ENCODE measurements at regions not wholly inside any gene's neighbourhood (a gene's known extent, or its start where the extent isn't known, plus 50 kb on each side); places are given as distances from the start of the nearest gene placed in this dataset.

DNA sequence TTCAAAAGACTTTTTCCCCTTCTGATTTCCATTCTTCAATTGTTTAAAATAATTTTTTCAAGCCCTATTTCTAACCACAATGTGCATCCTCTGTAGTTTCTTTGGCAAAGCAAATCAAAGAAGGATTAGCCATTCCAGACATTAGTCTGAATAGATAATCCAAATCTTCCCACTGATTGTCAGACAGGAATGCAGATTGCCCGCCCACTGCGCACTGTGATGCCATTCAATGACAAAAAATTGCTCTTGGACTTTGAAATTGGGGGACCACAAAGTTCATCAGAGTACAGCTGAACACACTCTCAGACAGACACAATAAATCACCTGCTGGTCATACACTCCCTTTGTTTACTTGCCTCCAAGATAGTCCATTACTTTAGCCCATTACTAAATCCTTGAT is 216.5 kb upstream of the DKK2 start:
- DNase-seq (ENCODE audit: low read depth, low spot score): no peak

DNA sequence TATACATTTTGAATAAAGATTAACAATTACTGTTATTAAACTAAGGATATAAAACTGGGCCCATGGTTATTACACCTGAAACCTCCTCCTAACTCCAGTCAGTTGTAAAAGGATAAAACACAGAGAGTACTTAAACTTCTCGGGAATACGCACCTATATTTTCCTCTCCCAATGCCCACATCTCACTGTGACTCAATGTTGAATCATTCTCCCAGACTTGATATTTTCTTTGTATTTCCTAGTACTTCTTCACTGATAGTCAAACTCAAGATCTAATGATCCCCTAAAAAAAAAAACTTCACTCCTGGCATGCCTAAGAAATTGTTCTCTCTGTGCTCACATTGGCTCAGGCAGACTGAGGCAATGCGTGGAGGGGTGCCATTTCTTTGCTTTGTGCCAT is 212.5 kb upstream of the DKK2 start:
- DNase-seq (ENCODE audit: low read depth, low spot score): no peak

DNA sequence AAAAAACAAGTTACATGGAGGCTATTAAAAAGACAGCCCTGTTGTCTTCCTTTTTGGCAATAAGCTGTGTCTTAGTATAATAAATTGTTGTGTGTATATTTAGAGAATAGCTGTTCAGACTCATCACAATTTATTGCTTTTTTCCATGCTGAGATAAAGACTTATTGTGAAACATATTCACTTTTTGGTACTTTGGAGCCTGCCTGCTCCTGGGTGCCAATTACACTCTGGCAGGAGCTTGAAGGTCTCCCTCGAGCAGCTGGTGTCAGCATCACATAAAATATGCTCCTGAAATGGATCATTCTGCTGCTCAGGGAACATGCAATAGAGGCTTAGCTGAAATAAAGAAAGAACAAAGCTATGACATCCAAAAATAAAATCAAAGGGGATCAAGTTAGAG is 211.6 kb upstream of the DKK2 start:
- no peak for DNase-seq (ENCODE audit: low read depth, low spot score)

DNA sequence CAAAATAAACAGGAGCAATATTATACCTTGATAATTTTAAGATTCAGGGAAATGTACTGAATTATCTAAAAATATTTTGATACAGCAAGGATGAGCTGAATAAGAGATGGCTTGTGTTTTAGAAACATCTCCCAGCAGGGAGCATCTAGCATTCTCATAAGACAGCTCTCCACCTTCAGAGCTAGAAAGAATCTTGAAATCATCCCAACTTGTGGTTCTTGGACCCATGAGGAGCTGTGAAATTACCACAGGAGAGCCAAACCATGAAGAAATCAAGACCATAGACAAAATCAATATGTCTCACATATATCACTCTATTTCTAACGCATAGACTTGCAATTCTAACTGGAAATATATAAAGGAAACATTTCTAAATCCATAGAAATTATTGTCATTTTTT is 210.6 kb upstream of the DKK2 start:
- no peak for DNase-seq (ENCODE audit: low read depth, low spot score)

DNA sequence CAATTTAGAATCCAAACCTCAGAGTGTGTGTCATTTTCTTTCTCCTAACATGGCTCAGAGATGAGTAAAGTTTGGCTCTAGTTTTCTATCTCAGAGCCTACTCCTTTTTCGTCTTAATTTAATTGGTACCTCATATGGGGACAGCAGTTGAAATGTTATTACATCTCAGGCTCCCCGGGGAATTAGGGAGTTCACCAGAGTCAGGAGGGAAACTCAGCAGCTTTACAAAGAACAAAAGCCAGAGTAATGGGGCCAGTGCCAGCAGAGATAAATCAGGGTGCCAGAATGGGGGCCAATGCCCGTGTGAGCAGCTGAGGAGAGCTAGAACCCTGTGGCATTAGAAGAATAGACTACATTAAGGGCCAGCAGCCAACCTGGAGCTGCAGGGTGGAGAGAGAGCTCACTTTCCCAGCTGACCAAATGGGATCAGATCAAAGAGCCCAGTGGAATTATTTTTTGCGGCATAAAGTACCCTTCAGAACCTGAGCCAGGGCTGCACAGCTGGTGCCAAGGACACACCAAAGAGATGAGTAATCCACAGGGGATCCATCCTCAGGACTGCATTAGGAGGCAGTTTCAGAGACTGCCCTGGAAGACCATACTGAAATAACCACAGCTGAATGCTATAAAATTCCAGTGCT is 207.1 kb upstream of the DKK2 start:
- no peak for DNase-seq (ENCODE audit: low read depth, low spot score)

DNA sequence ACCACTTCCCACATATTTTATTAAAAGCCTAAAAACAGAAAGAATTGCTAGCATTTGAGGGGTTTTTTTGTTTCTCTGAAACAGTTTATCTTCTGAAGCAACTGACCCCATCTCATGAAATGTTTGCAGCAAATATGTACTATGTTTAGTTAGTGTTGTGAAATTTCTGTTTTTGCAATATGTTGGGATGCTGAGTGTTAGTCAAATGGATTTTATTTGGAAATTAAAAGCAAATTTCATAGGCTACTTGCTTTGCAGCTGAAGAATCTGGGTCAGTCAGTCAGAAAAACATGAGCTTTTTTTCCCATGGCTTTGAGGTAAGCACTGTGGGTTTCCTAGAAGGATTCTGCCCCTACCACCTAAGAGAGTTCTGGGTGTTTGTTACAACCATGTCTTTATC is 184.9 kb upstream of the DKK2 start:
- no peak for DNase-seq (ENCODE audit: low read depth, low spot score)

DNA sequence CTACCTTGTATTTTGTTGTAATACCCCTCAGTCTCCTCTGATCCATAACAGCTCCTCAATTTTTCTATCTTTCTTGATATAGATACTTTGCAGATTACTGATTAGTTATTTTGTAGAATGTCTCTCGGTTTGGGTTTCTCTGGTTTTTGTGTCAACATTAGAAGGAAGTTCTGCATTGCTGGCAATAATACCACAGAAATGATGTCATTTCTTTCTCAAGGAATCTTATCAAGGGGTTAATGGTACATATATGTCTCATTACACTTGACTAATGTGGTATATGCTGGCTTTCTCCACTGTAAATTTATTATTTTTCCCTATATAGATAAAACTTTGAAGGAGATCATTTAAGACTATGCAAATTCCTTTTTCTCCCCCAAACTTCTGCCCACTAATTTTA is 183.6 kb upstream of the DKK2 start:
- DNase-seq (ENCODE audit: low read depth, low spot score): no peak

DNA sequence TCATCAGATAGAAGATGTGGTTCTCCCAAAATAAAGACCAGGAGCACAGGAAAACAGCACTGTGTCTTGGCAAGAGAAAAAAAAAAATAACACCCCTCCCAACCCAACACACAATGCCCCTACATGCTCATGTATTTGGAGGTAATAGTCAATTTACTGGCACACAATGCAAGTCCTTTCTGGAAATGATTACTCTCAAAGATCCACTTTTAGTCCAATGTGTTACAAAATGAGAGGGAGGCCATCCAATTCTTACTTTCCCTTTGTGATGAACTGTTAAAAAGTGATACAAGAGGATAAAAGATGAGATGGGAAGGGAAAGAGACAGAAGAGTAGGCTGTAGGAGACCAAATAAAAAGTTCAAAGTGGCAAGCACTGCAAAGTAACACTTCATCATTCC is 180.3 kb upstream of the DKK2 start:
- no peak for DNase-seq (ENCODE audit: low read depth, low spot score)

DNA sequence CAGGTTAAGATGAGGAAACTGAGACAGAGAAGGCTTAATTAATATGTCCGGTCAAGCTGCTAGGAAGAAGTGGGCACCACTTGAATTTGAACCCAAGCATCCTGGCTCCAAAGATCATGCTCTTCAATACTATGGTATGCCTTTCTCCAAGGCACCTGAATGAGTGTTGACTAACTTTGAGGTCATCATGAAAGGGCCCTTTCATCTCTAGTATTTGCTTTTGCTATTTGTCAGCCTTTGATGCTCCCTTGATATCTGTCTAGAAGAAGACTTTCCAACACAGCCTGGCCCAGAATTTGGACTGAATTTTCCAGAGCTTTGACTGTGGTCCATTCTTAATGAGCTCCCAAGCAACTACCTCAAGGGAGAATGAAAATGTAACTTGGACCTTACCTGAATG is 179.1 kb upstream of the DKK2 start:
- no peak for DNase-seq (ENCODE audit: low read depth, low spot score)

DNA sequence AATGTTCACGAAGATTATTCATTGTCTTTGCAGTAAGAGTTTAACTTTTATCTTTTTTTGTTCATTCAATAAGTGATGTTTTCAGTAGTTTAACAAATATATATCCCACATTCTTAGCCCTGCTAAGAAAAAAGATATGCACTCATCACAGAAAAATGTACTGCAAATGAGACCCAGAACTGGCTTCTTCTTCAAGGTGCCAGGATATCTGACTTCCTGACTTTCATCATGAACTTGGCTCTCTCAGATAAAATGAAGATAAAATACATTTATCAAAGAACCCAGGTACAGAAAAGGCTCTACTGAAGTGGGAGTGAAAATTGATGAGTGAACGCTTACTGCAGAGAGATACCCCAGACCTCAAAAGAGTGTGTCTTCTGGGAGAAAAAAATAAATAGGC is 177.8 kb upstream of the DKK2 start:
- no peak for DNase-seq (ENCODE audit: low read depth, low spot score)

DNA sequence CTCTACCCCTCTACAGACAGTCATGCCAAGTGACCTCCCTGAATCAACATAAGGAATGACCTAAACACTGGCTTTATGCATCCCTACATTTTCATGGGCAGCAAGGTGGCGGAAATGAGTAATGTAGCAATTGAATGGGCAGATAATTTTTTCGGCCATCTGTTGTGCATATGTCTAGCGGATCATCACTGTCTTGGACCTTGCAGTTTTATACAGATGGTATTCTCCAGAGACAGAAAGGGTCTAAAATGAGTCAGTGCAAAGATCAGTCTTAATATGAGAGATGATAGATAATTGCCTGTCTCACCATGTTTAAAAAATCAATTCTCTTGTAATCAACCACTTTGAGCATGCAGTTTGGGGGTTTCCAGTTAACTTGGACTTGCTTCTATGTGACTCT is 177.3 kb upstream of the DKK2 start:
- no peak for DNase-seq (ENCODE audit: low read depth, low spot score)

DNA sequence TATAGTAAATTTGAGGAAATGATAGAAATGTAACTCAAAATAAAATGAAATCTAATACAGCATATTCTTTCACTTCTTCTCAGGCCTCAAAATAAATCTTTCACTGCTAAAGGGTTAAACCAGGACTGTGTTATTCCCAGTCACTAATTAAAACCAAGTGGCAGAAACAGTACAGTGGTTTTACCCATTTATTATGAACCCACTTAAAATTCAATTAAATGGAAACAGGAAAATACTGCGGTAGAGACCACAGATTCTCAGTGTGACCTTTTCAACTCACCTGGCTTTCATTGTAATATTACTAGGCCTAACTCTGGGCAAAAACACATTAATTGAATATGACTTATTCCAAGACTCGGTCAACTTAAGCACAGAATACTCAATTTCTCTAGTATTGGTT is 176.5 kb upstream of the DKK2 start:
- no peak for DNase-seq (ENCODE audit: low read depth, low spot score)

DNA sequence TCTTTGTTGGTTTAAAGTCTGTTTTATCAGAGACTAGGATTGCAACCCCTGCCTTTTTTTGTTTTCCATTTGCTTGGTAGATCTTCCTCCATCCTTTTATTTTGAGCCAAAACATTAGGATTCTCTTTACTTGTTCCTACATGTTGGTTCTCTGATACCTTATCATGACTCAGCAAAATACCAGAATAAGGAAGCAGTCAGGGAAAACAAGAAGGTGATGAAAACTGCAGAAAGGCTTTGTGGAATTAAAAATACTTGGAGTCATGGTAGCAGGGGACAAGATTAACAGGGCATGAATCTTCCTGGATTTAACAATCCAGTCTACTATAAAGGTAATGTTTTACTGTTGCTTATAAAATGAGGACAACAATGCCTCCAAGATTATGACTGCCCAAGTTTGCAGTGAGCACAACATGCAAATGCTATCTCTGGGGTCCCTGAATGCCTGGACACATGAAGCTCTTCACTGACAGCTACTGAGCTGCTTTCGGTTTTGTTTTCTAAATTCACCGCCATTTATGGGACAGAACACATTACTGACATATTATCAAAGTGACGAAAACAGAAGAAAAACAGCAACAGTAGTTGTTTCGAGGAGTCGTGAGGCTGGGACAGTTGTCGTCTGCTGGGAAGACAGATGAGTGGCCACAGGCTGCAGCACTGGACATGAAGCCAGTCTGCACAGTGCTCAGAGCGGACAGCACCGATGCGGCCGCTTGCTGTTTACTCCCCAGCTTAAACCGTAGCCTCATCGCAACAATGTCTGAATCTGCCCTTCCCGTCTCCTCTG is 174.5 kb upstream of the DKK2 start:
- DNase-seq (ENCODE audit: low read depth, low spot score): no peak

DNA sequence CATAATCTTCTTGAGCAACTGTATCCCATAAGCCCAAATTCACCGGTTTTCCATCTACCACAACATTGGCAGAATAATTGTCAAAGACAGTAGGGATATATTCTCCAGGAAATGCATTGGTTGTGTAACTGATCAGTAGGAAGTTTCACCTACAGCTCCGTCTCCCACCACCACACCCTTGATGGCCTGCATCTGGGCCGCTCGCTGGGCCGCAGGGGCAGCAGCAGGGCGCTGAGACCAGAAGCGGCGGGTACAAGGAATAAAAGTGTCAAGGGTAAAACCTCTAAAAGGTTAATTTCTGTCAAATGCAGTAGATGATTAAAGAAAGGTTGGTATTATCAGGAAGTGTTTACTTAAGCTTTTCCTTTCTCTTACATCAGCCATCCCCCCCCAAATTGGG is 167.6 kb upstream of the DKK2 start:
- no peak for DNase-seq (ENCODE audit: low read depth, low spot score)

DNA sequence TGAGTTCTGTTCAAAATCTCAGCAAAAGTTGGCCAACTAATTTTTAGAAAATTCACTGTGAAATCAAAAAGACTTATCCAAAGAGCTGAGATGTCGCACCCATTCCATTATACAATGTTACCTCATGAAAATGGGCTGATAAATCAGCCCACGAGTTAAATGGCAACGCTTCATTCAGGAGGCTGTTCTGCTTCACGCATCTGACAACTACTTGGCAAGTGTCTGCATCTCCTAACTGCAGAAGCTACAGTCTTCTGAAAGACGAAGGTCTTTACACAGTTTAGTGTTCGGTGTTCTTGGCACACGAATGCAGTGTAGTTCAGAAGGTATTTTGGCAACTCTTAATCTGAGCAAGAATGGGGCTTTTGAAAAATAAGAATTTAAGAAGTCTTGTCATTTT is 166.6 kb upstream of the DKK2 start:
- no peak for DNase-seq (ENCODE audit: low read depth, low spot score)

DNA sequence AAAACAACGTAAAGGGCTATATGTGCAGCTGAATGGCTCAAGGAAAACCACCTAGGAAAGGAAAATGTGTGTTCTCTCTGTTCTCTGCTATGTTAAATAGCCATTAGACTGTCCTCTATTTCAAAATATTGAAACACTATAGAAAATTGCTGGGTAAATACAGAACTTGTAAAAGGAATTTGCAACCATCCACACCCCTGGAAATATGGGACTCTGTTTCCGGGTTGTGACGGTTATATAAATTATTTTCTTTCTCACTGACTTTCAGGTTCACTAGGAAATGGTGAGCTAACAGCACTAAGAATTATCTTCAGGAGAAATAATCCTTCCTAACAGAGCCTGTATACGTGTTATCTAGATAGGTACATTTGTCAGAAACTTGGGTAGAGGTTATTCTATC is 161.0 kb upstream of the DKK2 start:
- DNase-seq (ENCODE audit: low read depth, low spot score): no peak

DNA sequence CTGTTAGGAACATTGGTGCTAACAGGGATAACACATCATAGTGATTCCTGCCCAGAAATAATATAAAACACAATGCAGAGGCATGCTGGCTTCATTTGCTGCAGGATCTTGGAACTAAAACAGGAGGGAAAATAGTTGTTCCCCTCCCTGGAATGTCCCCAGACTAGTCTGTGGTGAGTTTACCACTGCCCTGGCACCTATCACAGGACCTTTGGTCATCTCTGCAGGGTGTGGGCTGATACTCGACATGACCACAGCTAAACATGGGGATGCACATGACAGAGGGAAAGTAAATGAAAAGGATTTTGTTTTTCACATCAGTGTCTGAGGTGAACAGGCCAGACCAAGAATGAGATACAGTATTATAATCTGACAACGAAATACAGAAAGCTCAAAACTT is 160.2 kb upstream of the DKK2 start:
- DNase-seq (ENCODE audit: low read depth, low spot score): no peak

DNA sequence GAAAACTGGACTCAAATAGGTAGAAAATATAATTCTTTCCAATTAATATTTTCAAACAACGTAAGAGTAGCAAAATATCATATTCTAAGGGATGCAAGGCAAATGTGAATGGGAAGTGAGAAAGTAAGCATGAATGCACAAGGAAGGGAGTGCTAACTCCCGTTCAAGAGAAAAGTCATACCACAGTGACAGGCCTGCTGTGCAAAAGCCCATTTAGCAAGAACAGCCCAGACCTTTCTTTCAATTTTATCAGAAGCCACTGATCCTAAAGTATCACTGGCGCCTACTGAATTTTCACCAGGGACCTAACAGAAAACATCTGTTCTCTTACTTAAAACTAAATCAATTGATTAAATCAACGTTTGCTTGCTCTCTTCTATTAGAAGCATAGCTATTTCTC is 157.9 kb upstream of the DKK2 start:
- no peak for DNase-seq (ENCODE audit: low read depth, low spot score)

DNA sequence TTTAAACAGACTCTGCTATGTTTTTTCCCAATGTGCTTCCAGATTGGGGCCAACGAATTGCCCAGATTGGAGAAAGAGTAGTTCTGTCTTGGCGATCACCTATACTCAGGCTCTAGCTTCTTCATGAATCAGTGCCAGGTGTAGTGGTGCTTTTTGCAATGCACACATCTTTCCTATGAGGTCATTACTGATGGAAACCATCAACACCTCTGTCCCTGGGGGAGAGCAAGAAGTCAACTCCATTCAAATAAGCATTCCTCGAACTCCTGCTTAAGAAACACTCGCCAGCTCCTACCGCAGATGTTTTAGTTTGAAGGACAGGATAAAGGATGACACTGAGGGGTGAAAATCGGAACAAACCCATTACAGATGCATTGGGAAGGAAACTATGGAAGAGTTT is 156.5 kb upstream of the DKK2 start:
- no peak for DNase-seq (ENCODE audit: low read depth, low spot score)

DNA sequence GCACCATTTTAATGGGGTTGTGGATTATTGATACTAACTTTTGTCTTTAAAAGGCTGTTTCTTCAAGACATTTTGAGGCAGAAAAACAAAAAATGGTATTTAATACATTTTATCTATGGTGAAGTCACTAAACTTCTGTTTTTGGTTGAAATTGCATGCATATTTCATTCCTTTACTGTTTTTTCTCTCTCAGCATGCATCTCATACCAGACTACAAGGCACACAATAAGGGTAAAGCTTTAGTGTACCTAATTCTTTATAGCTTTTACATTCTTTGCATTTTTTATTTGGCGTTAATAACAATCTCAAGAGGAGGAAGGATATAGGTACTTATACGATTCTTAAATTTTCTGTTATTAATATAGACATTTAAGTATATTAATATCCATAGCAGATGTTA is 151.0 kb upstream of the DKK2 start:
- DNase-seq (ENCODE audit: low read depth, low spot score): no peak

DNA sequence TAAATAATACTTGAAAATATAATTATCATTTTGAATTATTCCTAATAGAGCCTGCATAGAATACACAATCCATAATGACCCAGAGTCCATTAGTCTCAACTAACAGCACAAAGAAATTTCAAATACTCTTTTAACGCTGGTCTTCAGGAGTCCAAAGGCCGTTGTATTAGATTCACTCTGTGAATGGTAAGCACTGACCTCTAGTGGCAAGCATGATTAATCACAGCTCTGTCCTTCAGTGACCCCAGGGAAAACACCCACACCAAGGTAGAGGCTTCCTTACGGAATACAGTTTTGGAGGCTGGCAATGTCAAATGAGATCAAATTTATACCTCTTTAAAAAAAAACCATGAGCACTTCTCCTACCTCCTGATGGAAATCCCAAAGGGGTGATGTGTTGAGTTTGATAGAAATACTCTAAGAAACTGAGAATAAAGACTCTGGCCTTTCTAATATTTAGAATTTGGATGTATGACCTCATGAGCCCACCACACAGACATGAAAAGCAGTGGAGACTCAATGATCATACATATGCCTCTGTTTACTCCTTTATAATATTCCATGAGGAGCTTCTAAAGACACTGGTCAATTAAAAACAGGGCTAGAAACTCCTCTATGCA is 147.2 kb upstream of the DKK2 start:
- peak; percentile 49 for DNase-seq (ENCODE audit: low read depth, low spot score)

DNA sequence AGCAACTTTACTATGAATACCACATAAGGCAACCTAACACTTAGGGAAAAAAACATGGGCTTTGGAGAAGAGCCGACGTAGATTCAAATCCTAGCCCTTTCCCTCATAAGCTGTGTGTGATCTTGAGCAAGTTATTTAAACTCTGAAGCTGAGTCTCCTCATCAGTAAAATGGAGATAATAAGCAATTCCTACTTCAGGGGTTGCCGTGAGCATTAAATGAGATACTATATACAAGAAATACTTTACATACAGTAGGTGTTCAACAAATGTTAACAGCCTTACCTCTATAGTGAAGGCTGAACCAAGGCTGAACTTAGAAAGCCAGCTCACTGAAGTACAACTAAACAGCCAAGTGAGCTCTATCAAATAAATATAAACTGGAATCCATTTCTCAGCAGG is 146.2 kb upstream of the DKK2 start:
- no peak for DNase-seq (ENCODE audit: low read depth, low spot score)

DNA sequence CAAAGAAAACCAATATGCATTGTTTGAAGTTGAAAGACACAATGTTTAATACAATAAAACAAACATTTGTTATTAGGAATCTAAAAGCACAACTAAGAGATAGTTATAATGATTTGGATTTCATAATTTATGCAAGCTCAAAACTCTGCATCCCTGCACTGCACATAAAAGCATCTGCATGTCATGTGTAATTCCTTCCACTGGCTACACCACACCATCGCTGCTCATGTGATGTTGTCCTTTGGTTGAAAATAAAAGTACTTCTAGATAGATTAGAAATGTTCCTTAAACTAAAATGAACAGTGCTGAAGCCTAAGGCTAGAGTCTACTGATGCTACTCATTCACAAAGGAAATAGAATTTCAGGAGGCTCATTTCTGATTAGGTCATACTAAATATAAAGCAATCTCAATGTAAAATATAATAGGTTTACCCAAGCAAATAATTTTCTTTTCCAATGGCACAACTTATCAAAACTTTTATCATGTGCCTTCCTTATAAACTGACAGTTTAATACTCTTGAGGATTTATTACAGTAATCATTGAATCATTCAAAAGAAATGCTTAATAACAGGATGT is 130.8 kb upstream of the DKK2 start:
- DNase-seq (ENCODE audit: low read depth, low spot score): no peak

Data from smooth muscle cell of the brain vasculature (primary cell).